ENCODE measurements at regions not wholly inside any gene's neighbourhood (a gene's known extent, or its start where the extent isn't known, plus 50 kb on each side); places are given as distances from the start of the nearest gene placed in this dataset.

DNA sequence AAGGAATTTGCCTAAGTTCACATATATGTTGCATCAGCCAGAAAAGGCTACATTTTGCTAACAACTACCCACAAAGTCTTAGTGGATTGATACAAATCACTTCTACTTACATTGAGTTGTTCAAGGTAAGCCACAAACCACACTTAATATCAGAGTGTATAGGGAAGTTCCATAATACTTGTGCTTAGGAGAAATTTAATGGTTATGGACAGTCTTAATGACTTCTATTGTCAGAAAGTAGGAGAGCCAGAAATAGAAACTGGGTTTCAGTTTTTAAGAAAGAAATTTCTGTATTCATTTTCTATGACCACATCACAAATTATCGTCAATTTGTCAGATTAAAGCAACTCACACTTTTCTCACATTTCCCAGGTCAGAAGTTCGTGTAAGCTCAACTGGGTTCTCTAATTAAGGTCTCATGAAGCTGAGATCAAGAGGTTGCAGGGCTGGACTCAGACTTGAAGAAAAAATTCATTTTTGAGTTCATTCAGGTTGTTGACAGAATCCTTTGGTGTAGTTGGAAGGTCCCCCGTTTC, 695.7 kb downstream of the CDH11 start:
- TF ChIP-seq, protein P1, sequence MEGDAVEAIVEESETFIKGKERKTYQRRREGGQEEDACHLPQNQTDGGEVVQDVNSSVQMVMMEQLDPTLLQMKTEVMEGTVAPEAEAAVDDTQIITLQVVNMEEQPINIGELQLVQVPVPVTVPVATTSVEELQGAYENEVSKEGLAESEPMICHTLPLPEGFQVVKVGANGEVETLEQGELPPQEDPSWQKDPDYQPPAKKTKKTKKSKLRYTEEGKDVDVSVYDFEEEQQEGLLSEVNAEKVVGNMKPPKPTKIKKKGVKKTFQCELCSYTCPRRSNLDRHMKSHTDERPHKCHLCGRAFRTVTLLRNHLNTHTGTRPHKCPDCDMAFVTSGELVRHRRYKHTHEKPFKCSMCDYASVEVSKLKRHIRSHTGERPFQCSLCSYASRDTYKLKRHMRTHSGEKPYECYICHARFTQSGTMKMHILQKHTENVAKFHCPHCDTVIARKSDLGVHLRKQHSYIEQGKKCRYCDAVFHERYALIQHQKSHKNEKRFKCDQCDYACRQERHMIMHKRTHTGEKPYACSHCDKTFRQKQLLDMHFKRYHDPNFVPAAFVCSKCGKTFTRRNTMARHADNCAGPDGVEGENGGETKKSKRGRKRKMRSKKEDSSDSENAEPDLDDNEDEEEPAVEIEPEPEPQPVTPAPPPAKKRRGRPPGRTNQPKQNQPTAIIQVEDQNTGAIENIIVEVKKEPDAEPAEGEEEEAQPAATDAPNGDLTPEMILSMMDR (IDR thresholded peaks at IDR 0.05; ENCODE audit: low read depth, low read length), result no peak
- no peak for TF ChIP-seq POLR2A (IDR thresholded peaks at IDR 0.05; ENCODE audit: extremely low read depth, insufficient read length)
